BLaER1 (cell line): ENCODE measurements at regions not wholly inside any gene's neighbourhood (a gene's known extent, or its start where the extent isn't known, plus 50 kb on each side); places are given as distances from the start of the nearest gene placed in this dataset.
"Not testable (repeated sequence)": the region's sequence is repeated elsewhere in the genome, so short reads cannot be mapped to it uniquely, and the experiment has no call there.

ENCODE experiments used
- H3K27ac ChIP-seq: shearing (Covaris generic); formaldehyde crosslinking; 2 replicates; pipeline ENCODE4 v1.8.1; 2022
- H3K27me3 ChIP-seq: shearing (Covaris generic); formaldehyde crosslinking; 2 replicates; pipeline ENCODE4 v1.8.1; 2022
- H3K36me3 ChIP-seq: shearing (Covaris generic); formaldehyde crosslinking; 2 replicates; pipeline ENCODE4 v1.8.1; 2022
- H3K4me1 ChIP-seq: shearing (Covaris generic); formaldehyde crosslinking; 2 replicates; pipeline ENCODE4 v1.8.1; 2022
- H3K4me2 ChIP-seq: shearing (Covaris generic); formaldehyde crosslinking; 2 replicates; pipeline ENCODE4 v1.8.1; 2022
- H3K4me3 ChIP-seq: shearing (Covaris generic); formaldehyde crosslinking; 2 replicates; pipeline ENCODE4 v1.8.1; 2022
- H3K9ac ChIP-seq: shearing (Covaris generic); formaldehyde crosslinking; 2 replicates; pipeline ENCODE4 v1.8.1; 2022
- H3K9me3 ChIP-seq: shearing (Covaris generic); formaldehyde crosslinking; 2 replicates; pipeline ENCODE4 v1.8.1; 2022
- H4K20me1 ChIP-seq: shearing (Covaris generic); formaldehyde crosslinking; 2 replicates; pipeline ENCODE4 v1.8.1; 2022
- Cebpa-rat ChIP-seq: shearing (Covaris generic); IDR thresholded peaks from 2 replicates; pipeline ENCODE4 v1.8.1; 2022

GRCh38 chr5:63055421-63055820 is 476.8 kb downstream of the LRRC70 start:
- Histone ChIP-seq H3K4me1 (peaks cover 8% of the 10 kb centered on the region), H3K9ac (no peak overlapping the region), H4K20me1 (no peaks in the 10 kb centered on the region), H3K27ac (no peak overlapping the region), H3K4me3 (no peak overlapping the region), H3K9me3 (no peaks in the 10 kb centered on the region), H3K36me3 (no peaks in the 10 kb centered on the region), H3K4me2 (no peak overlapping the region), H3K27me3 (no peaks in the 10 kb centered on the region)
- TF ChIP-seq Cebpa-rat, result no peak

GRCh38 chr5:63053019-63053638 is 474.5 kb downstream of the LRRC70 start:
- Histone ChIP-seq H3K9me3 (no peaks in the 10 kb centered on the region), H3K36me3 (no peaks in the 10 kb centered on the region), H3K4me2 (no peak overlapping the region), H4K20me1 (no peaks in the 10 kb centered on the region), H3K27me3 (no peaks in the 10 kb centered on the region), H3K4me3 (no peak overlapping the region), H3K9ac (no peak overlapping the region), H3K27ac (no peak overlapping the region), H3K4me1 (no peaks in the 10 kb centered on the region)
- no peak for TF ChIP-seq Cebpa-rat

- TF ChIP-seq Cebpa-rat, result no peak
- H3K4me2 ChIP-seq, result no peak overlapping the region
Measured at GRCh38 chr5:63050916-63051315, 472.3 kb downstream of the LRRC70 start.

GRCh38 chr5:63049935-63050334 is 471.3 kb downstream of the LRRC70 start:
- Histone ChIP-seq H3K36me3 (no peaks in the 10 kb centered on the region), H3K4me2 (no peak overlapping the region), H3K27me3 (no peaks in the 10 kb centered on the region), H3K27ac (no peak overlapping the region), H3K4me3 (no peak overlapping the region), H3K9ac (no peak overlapping the region), H3K9me3 (no peaks in the 10 kb centered on the region), H3K4me1 (no peaks in the 10 kb centered on the region), H4K20me1 (no peaks in the 10 kb centered on the region)
- TF ChIP-seq Cebpa-rat, result no peak

More at GRCh38 chr5:63050916-63051315, 472.3 kb downstream of the LRRC70 start:
- Histone ChIP-seq H3K9me3 (no peaks in the 10 kb centered on the region), H3K4me3 (no peak overlapping the region), H4K20me1 (no peaks in the 10 kb centered on the region), H3K27ac (no peak overlapping the region), H3K9ac (no peak overlapping the region), H3K4me1 (no peaks in the 10 kb centered on the region), H3K27me3 (no peaks in the 10 kb centered on the region), H3K36me3 (no peaks in the 10 kb centered on the region)

GRCh38 chr5:63043792-63044191 is 465.2 kb downstream of the LRRC70 start:
- Histone ChIP-seq H3K9ac (no peak overlapping the region), H3K27ac (no peak overlapping the region), H3K4me1 (no peaks in the 10 kb centered on the region), H3K27me3 (no peaks in the 10 kb centered on the region), H3K9me3 (no peaks in the 10 kb centered on the region), H3K4me2 (no peak overlapping the region), H4K20me1 (no peaks in the 10 kb centered on the region), H3K36me3 (no peaks in the 10 kb centered on the region), H3K4me3 (no peak overlapping the region)
- TF ChIP-seq Cebpa-rat, result no peak

GRCh38 chr5:63032343-63032742 is 453.7 kb downstream of the LRRC70 start:
- H3K9ac ChIP-seq, result no peak overlapping the region
- no peaks in the 10 kb centered on the region for H3K4me1 ChIP-seq
- H3K4me2 ChIP-seq, result no peak overlapping the region
- no peak overlapping the region for H3K27ac ChIP-seq
- no peaks in the 10 kb centered on the region for H3K27me3 ChIP-seq
- TF ChIP-seq Cebpa-rat, result no peak
- H3K36me3 ChIP-seq, result no peaks in the 10 kb centered on the region
- 0 out of 2 replicates have a peak overlapping the region, but pooled peaks have one; percentile 14 for H3K4me3 ChIP-seq
- no peaks in the 10 kb centered on the region for H4K20me1 ChIP-seq
- H3K9me3 ChIP-seq, result peaks cover 52% of the 10 kb centered on the region

- Histone ChIP-seq H3K9me3 (peaks cover 44% of the 10 kb centered on the region), H3K27ac (no peak overlapping the region), H3K27me3 (no peaks in the 10 kb centered on the region), H3K4me3 (no peak overlapping the region), H3K9ac (no peak overlapping the region), H3K4me1 (no peaks in the 10 kb centered on the region), H4K20me1 (no peaks in the 10 kb centered on the region), H3K36me3 (no peaks in the 10 kb centered on the region), H3K4me2 (no peak overlapping the region)
- TF ChIP-seq Cebpa-rat, result no peak
Measured at GRCh38 chr5:63029891-63030290, 451.3 kb downstream of the LRRC70 start.

GRCh38 chr5:63025679-63026078 is 447.1 kb downstream of the LRRC70 start:
- Histone ChIP-seq H3K9ac (no peak overlapping the region), H4K20me1 (no peaks in the 10 kb centered on the region), H3K9me3 (peaks cover 4% of the 10 kb centered on the region; the same call in 1 of the 2 replicates), H3K36me3 (no peaks in the 10 kb centered on the region), H3K4me2 (no peak overlapping the region), H3K4me1 (no peaks in the 10 kb centered on the region), H3K4me3 (no peak overlapping the region), H3K27ac (no peak overlapping the region), H3K27me3 (no peaks in the 10 kb centered on the region)
- no peak for TF ChIP-seq Cebpa-rat

GRCh38 chr5:63022403-63022802 is 443.8 kb downstream of the LRRC70 start:
- no peak overlapping the region for H3K27ac ChIP-seq
- no peaks in the 10 kb centered on the region for H3K27me3 ChIP-seq
- no peak for TF ChIP-seq Cebpa-rat
- H4K20me1 ChIP-seq, result no peaks in the 10 kb centered on the region
- H3K4me1 ChIP-seq, result no peaks in the 10 kb centered on the region
- H3K4me3 ChIP-seq, result no peak overlapping the region
- H3K36me3 ChIP-seq, result no peaks in the 10 kb centered on the region
- H3K4me2 ChIP-seq, result no peak overlapping the region
- H3K9ac ChIP-seq, result no peak overlapping the region
- H3K9me3 ChIP-seq, result peaks cover 5% of the 10 kb centered on the region; the same call in 1 of the 2 replicates

- Histone ChIP-seq H3K27me3 (no peaks in the 10 kb centered on the region), H3K4me1 (no peaks in the 10 kb centered on the region), H4K20me1 (no peaks in the 10 kb centered on the region), H3K4me2 (no peak overlapping the region), H3K36me3 (no peaks in the 10 kb centered on the region), H3K9ac (no peak overlapping the region), H3K27ac (no peak overlapping the region), H3K9me3 (peaks cover 35% of the 10 kb centered on the region), H3K4me3 (no peak overlapping the region)
- TF ChIP-seq Cebpa-rat, result no peak
Measured at GRCh38 chr5:63011158-63011557, 432.5 kb downstream of the LRRC70 start.

- no peaks in the 10 kb centered on the region for H3K27me3 ChIP-seq
- H3K4me3 ChIP-seq, result no peak overlapping the region
- peaks cover 40% of the 10 kb centered on the region for H3K9me3 ChIP-seq
- H3K36me3 ChIP-seq, result no peaks in the 10 kb centered on the region
- TF ChIP-seq Cebpa-rat, result no peak
- H3K4me2 ChIP-seq, result no peak overlapping the region
- no peaks in the 10 kb centered on the region for H4K20me1 ChIP-seq
- H3K27ac ChIP-seq, result no peak overlapping the region
- H3K4me1 ChIP-seq, result no peaks in the 10 kb centered on the region
- H3K9ac ChIP-seq, result no peak overlapping the region
Measured at GRCh38 chr5:63008195-63008594, 429.6 kb downstream of the LRRC70 start.

GRCh38 chr5:62994842-62995241 is 416.2 kb downstream of the LRRC70 start:
- not testable (repeated sequence) for H3K4me3 ChIP-seq, H3K9ac ChIP-seq, H3K27ac ChIP-seq, H3K36me3 ChIP-seq, H3K4me2 ChIP-seq, H3K4me1 ChIP-seq, H4K20me1 ChIP-seq, H3K27me3 ChIP-seq
- H3K9me3 ChIP-seq, result peaks cover 27% of the 10 kb centered on the region
